Glomerular visceral epithelial cell (primary cell): ENCODE measurements at regions not wholly inside any gene's neighbourhood (a gene's known extent, or its start where the extent isn't known, plus 50 kb on each side); places are given as distances from the start of the nearest gene placed in this dataset.

Experiments used
- DNase-seq: peaks from one replicate; pipeline ENCODE4 v3.0.0-alpha.2; 2016; ENCODE audit errors: extremely low spot score

- DNase-seq, result no peak
These were observed 56.0 kb upstream of the SUCLG2 start for GRCh38 chr3:67710396-67710795.

GRCh38 chr3:67706934-67707333 lies 52.5 kb upstream of the SUCLG2 start:
- DNase-seq, result no peak

GRCh38 chr3:67704322-67704721 lies 49.9 kb upstream of the SUCLG2 start:
- no peak for DNase-seq
